IMR-90 (cell line): ENCODE measurements at regions not wholly inside any gene's neighbourhood (a gene's known extent, or its start where the extent isn't known, plus 50 kb on each side); places are given as distances from the start of the nearest gene placed in this dataset.

ENCODE experiments used
- ATAC-seq: fragments of 200-7000 bp; cut with Tn5 transposase; 2 replicates; pipeline ENCODE4 v1.9.1; 2020; ENCODE audit warnings: low read depth, mild to moderate bottlenecking, moderate library complexity
- BruUV-seq: library from RNA; stranded (reverse); fragments of 400-500 nt; replicated peaks from 2 replicates; lab custom pipeline; 2021; lab: Mats Ljungman, UMichigan
- CTCF ChIA-PET: fragments of 300-600 bp; formaldehyde crosslinking; extraction: SDS; loops from one replicate; lab custom pipeline; 2021; ENCODE audit warnings: antibody characterized with exemption; lab: Yijun Ruan, JAX
- POLR2A ChIA-PET: fragments of 300-600 bp; sonication (Branson Sonifier 250); formaldehyde crosslinking; loops from one replicate; lab custom pipeline; 2022; ENCODE audit warnings: antibody characterized with exemption; ENCODE audit not compliant: unreplicated experiment; lab: Charles Lee
- DNase-seq: peaks from one replicate; pipeline ENCODE4 v3.0.0; 2013
- H2AFZ ChIP-seq: replicated peaks from 2 replicates; pipeline ENCODE3; 2013; ENCODE audit warnings: low read length, mild to moderate bottlenecking; ENCODE audit not compliant: poor library complexity
- H2AK5ac ChIP-seq: 2 replicates; pipeline ENCODE4 v1.6.1; 2013; ENCODE audit warnings: low read depth, low read length, inconsistent platforms
- H2AK9ac ChIP-seq: replicated peaks from 2 replicates; pipeline ENCODE3; 2013; ENCODE audit warnings: mild to moderate bottlenecking, low read depth, low read length, moderate library complexity; ENCODE audit not compliant: poor library complexity
- H2BK120ac ChIP-seq: 2 replicates; pipeline ENCODE4 v1.6.1; 2013; ENCODE audit warnings: low read depth, low read length, inconsistent platforms
- H2BK15ac ChIP-seq: 3 replicates; pipeline ENCODE4 v1.6.1; 2013; ENCODE audit warnings: low read depth, low read length, inconsistent platforms
- H2BK20ac ChIP-seq: 2 replicates; pipeline ENCODE4 v1.6.1; 2013; ENCODE audit warnings: low read depth, mild to moderate bottlenecking, inconsistent platforms, low read length, moderate library complexity
- H2BK5ac ChIP-seq: 2 replicates; pipeline ENCODE4 v1.6.1; 2013; ENCODE audit warnings: mild to moderate bottlenecking, low read depth, low read length, inconsistent platforms; ENCODE audit not compliant: poor library complexity, severe bottlenecking
- H3K14ac ChIP-seq: replicated peaks from 2 replicates; pipeline ENCODE4 v1.6.1; 2013; ENCODE audit warnings: low read depth, low read length, inconsistent platforms
- H3K18ac ChIP-seq: 2 replicates; pipeline ENCODE4 v1.6.1; 2013; ENCODE audit warnings: low read depth, low read length, control low read depth
- H3K23ac ChIP-seq: 2 replicates; pipeline ENCODE4 v1.6.1; 2013; ENCODE audit warnings: low read depth, low read length, inconsistent platforms
- H3K27ac ChIP-seq: 2 replicates; pipeline ENCODE4 v1.5.1; 2013; ENCODE audit warnings: mild to moderate bottlenecking, control low read depth, low read length; ENCODE audit not compliant: insufficient read depth
- H3K27me3 ChIP-seq: 2 replicates; pipeline ENCODE4 v1.6.1; 2013; ENCODE audit warnings: low read length; ENCODE audit not compliant: control insufficient read depth, insufficient read depth
- H3K36me3 ChIP-seq: 2 replicates; pipeline ENCODE4 v1.6.1; 2013; ENCODE audit warnings: low read length, mixed read lengths; ENCODE audit not compliant: control insufficient read depth, insufficient read depth
- H3K4ac ChIP-seq: 2 replicates; pipeline ENCODE4 v1.6.1; 2013; ENCODE audit warnings: low read depth, low read length, inconsistent platforms
- H3K4me1 ChIP-seq: 2 replicates; pipeline ENCODE4 v1.6.1; 2013; ENCODE audit warnings: low read length, mixed read lengths; ENCODE audit not compliant: control insufficient read depth, insufficient read depth
- H3K4me2 ChIP-seq: 2 replicates; pipeline ENCODE4 v1.6.1; 2013; ENCODE audit warnings: low read depth, mild to moderate bottlenecking, control low read depth, low read length, moderate library complexity
- H3K4me3 ChIP-seq: 2 replicates; pipeline ENCODE4 v1.5.1; 2013; ENCODE audit warnings: low read depth, mild to moderate bottlenecking, control low read depth, low read length, moderate library complexity; ENCODE audit not compliant: insufficient read depth
- H3K56ac ChIP-seq: 2 replicates; pipeline ENCODE4 v1.6.1; 2013; ENCODE audit warnings: low read length, inconsistent platforms; ENCODE audit not compliant: insufficient read depth; ENCODE audit errors: extremely low read depth
- H3K79me1 ChIP-seq, 2 experiments: 2 replicates each; pipeline ENCODE4 v1.6.1; 2013; ENCODE audit warnings: low read length in 2 of 2, inconsistent platforms in 1 of 2, low read depth in 1 of 2
- H3K9ac ChIP-seq: 2 replicates; pipeline ENCODE4 v1.6.1; 2013; ENCODE audit warnings: low read depth, low read length, control low read depth
- H3K9me1 ChIP-seq: 2 replicates; pipeline ENCODE4 v1.6.1; 2013; ENCODE audit warnings: low read length, inconsistent platforms; ENCODE audit not compliant: insufficient read depth
- H3K9me3 ChIP-seq: 2 replicates; pipeline ENCODE4 v1.6.1; 2013; ENCODE audit warnings: low read length; ENCODE audit not compliant: control insufficient read depth, insufficient read depth
- H4K20me1 ChIP-seq: 2 replicates; pipeline ENCODE4 v1.6.1; 2013; ENCODE audit warnings: low read length, inconsistent platforms; ENCODE audit not compliant: insufficient read depth
- H4K5ac ChIP-seq: 2 replicates; pipeline ENCODE4 v1.6.1; 2013; ENCODE audit warnings: mild to moderate bottlenecking, low read depth, low read length, control low read depth
- H4K8ac ChIP-seq, 2 experiments: 2 replicates each; pipeline ENCODE4 v1.6.1; 2013; ENCODE audit warnings: low read depth in 2 of 2, low read length in 2 of 2, control low read depth in 1 of 2, inconsistent platforms in 1 of 2
- H4K91ac ChIP-seq: 2 replicates; pipeline ENCODE4 v1.6.1; 2013; ENCODE audit warnings: low read depth, low read length, inconsistent platforms; ENCODE audit not compliant: insufficient read depth
- RFX5 ChIP-seq: IDR thresholded peaks from 2 replicates; pipeline ENCODE4 v1.8.0; 2012; ENCODE audit warnings: low read depth, mild to moderate bottlenecking, low read length, moderate library complexity
- WGBS, 2 experiments: methylation state at CpG; one replicate each; pipeline versions ENCODE4 v1.1.5 to v1.1.7; 2013; ENCODE audit warnings: missing lambda C conversion rate in 2 of 2; ENCODE audit not compliant: insufficient read length in 1 of 2; ENCODE audit errors: extremely low coverage in 2 of 2; 5-methylcytosine and 5-hydroxymethylcytosine counted together
- dilution Hi-C: fragments of 300-500 bp; cut with HindIII; formaldehyde crosslinking; loops from one replicate; pipeline ENCODE4 v1.14.3; 2018; ENCODE audit warnings: low sequenced_read_pairs; ENCODE audit not compliant: unreplicated experiment
- in situ Hi-C: fragments of 300-500 bp; cut with MboI; formaldehyde crosslinking; loops from 3 replicates; pipeline ENCODE4 v1.14.3; 2019; ENCODE audit warnings: low sequenced_read_pairs, inconsistent platforms, mixed read lengths
- intact Hi-C: fragments of 100-400 bp; cut with micrococcal nuclease; formaldehyde crosslinking; loops from 2 replicates; pipeline ENCODE4 v1.10.0; 2022

GRCh38 chr2:4415171-4415570 lies 711.8 kb downstream of the DCDC2C start:
- Histone ChIP-seq H3K56ac (no peak overlapping the region), H3K9ac (no peak overlapping the region), H3K36me3 (no peaks in the 10 kb centered on the region), H3K4me3 (no peak overlapping the region), H2BK5ac (no peak overlapping the region), H3K9me3 (peaks cover 16% of the 10 kb centered on the region), H2AK5ac (no peak overlapping the region), H4K5ac (no peak overlapping the region), H4K91ac (no peak overlapping the region), H2BK15ac (no peak overlapping the region), H2AK9ac (no peak overlapping the region), H3K27ac (no peak overlapping the region), H2AFZ (no peak overlapping the region), H3K79me1 (no peaks in the 10 kb centered on the region), H3K14ac (no peak overlapping the region), H3K23ac (no peak overlapping the region), H3K18ac (no peak overlapping the region), H2BK120ac (no peak overlapping the region), H2BK20ac (no peak overlapping the region), H3K4me2 (no peak overlapping the region), H3K27me3 (no peaks in the 10 kb centered on the region), H3K4ac (no peak overlapping the region), H3K9me1 (no peaks in the 10 kb centered on the region), H4K20me1 (no peaks in the 10 kb centered on the region), H3K4me1 (no peaks in the 10 kb centered on the region), H4K8ac (no peak overlapping the region)
- in situ Hi-C loops, result no loop called here
- intact Hi-C loops, result no loop called here
- CTCF ChIA-PET, result no interaction called here
- POLR2A ChIA-PET, result no interaction called here
- dilution Hi-C loops, result no loop called here
- no TSS peak for BruUV-seq
- no CpG with 5 or more reads among the region's 1 CpG for WGBS, 2 experiments
- DNase-seq (no peak), ATAC-seq (no peak)
- TF ChIP-seq RFX5, result no peak
